GM18505 (cell line): ENCODE measurements at regions not wholly inside any gene's neighbourhood (a gene's known extent, or its start where the extent isn't known, plus 50 kb on each side); places are given as distances from the start of the nearest gene placed in this dataset.

Experiments
- ATAC-seq: cut with Tn5 transposase; IDR thresholded peaks from one replicate; pipeline ENCODE4 v1.9.1; 2021; ENCODE audit not compliant: unreplicated experiment
- POLR2A ChIP-seq: IDR thresholded peaks from 4 replicates; pipeline ENCODE4 v1.6.1; 2011; ENCODE audit warnings: borderline replicate concordance; ENCODE audit not compliant: insufficient read depth, insufficient read length; ENCODE audit errors: extremely low read depth

GRCh38 chr11:104649002-104649401 is 249.3 kb downstream of the CASP12 start:
- ATAC-seq: no peak
- no peak for TF ChIP-seq POLR2A

GRCh38 chr11:104645261-104646222 is 252.7 kb downstream of the CASP12 start:
- TF ChIP-seq POLR2A: no peak
- no peak for ATAC-seq

GRCh38 chr11:104637662-104638170 is 260.5 kb downstream of the CASP12 start:
- TF ChIP-seq POLR2A: no peak

GRCh38 chr11:104633226-104633625 is 265.0 kb downstream of the CASP12 start:
- ATAC-seq: no peak
- TF ChIP-seq POLR2A: no peak

More at GRCh38 chr11:104637662-104638170, 260.5 kb downstream of the CASP12 start:
- ATAC-seq: no peak

- no peak for TF ChIP-seq POLR2A
- ATAC-seq: no peak
Measured at GRCh38 chr11:104630352-104630751, 267.9 kb downstream of the CASP12 start.

GRCh38 chr11:104625246-104625645 is 273.0 kb downstream of the CASP12 start:
- ATAC-seq: no peak

GRCh38 chr11:104624021-104624420 is 274.2 kb downstream of the CASP12 start:
- no peak for ATAC-seq
- no peak for TF ChIP-seq POLR2A

More at GRCh38 chr11:104625246-104625645, 273.0 kb downstream of the CASP12 start:
- no peak for TF ChIP-seq POLR2A

GRCh38 chr11:104623518-104623917 is 274.7 kb downstream of the CASP12 start:
- no peak for ATAC-seq
- no peak for TF ChIP-seq POLR2A

GRCh38 chr11:104620991-104621390 is 277.3 kb downstream of the CASP12 start:
- ATAC-seq: no peak
- no peak for TF ChIP-seq POLR2A

- TF ChIP-seq POLR2A: no peak
- ATAC-seq: no peak
Measured at GRCh38 chr11:104619751-104620150, 278.5 kb downstream of the CASP12 start.

GRCh38 chr11:104618954-104619353 is 279.3 kb downstream of the CASP12 start:
- TF ChIP-seq POLR2A: no peak
- ATAC-seq: no peak

GRCh38 chr11:104614961-104615360 is 283.3 kb downstream of the CASP12 start:
- no peak for ATAC-seq
- TF ChIP-seq POLR2A: no peak

GRCh38 chr11:104614117-104614680 is 284.1 kb downstream of the CASP12 start:
- no peak for TF ChIP-seq POLR2A

GRCh38 chr11:104610635-104611034 is 287.6 kb downstream of the CASP12 start:
- ATAC-seq: no peak
- no peak for TF ChIP-seq POLR2A

More at GRCh38 chr11:104614117-104614680, 284.1 kb downstream of the CASP12 start:
- no peak for ATAC-seq
